Neural cell (in vitro differentiated cells): ENCODE measurements at regions not wholly inside any gene's neighbourhood (a gene's known extent, or its start where the extent isn't known, plus 50 kb on each side); places are given as distances from the start of the nearest gene placed in this dataset.
"Not testable (repeated sequence)": the region's sequence is repeated elsewhere in the genome, so short reads cannot be mapped to it uniquely, and the experiment has no call there.

Experiments used
- H2AFZ ChIP-seq: fragments of 200-600, 300-800 bp; sonication (generic), shearing (Covaris generic); 2 replicates; pipeline ENCODE4 v1.6.0; 2014; ENCODE audit warnings: low read depth, mild to moderate bottlenecking, antibody characterized with exemption, low read length, moderate library complexity
- H3F3A ChIP-seq: fragments of 200-600 bp; shearing (Covaris generic); 2 replicates; pipeline ENCODE4 v1.6.1; 2016; ENCODE audit warnings: mild to moderate bottlenecking, moderate library complexity, mixed read lengths, antibody characterized with exemption, low read length; ENCODE audit not compliant: insufficient read depth, poor library complexity, severe bottlenecking
- H3K27ac ChIP-seq: fragments of 200-600, 300-800 bp; sonication (generic), shearing (Covaris generic); 2 replicates; pipeline ENCODE4 v1.5.1; 2014; ENCODE audit warnings: mild to moderate bottlenecking, low read length, moderate library complexity
- H3K27me3 ChIP-seq: fragments of 300-800, 200-600 bp; sonication (generic), shearing (Covaris generic); 2 replicates; pipeline ENCODE4 v1.6.0; 2014; ENCODE audit warnings: mild to moderate bottlenecking, low read depth, low read length, moderate library complexity; ENCODE audit not compliant: insufficient read depth
- H3K36me3 ChIP-seq: fragments of 300-800, 200-600 bp; sonication (generic), shearing (Covaris generic); 2 replicates; pipeline ENCODE4 v1.5.1; 2014; ENCODE audit warnings: mild to moderate bottlenecking, antibody characterized with exemption, low read length, moderate library complexity; ENCODE audit not compliant: insufficient read depth
- H3K4me2 ChIP-seq: fragments of 300-800, 200-600 bp; sonication (generic), shearing (Covaris generic); 2 replicates; pipeline ENCODE4 v1.6.0; 2014; ENCODE audit warnings: mild to moderate bottlenecking, low read length
- H3K4me3 ChIP-seq: fragments of 300-800, 200-600 bp; sonication (generic), shearing (Covaris generic); 2 replicates; pipeline ENCODE4 v1.5.1; 2014; ENCODE audit warnings: mild to moderate bottlenecking, low read length, moderate library complexity
- H3K79me2 ChIP-seq: fragments of 200-600 bp; shearing (Covaris generic); replicated peaks from 2 replicates; pipeline ENCODE4 v1.6.0; 2014; ENCODE audit warnings: mild to moderate bottlenecking, low read length, moderate library complexity; ENCODE audit not compliant: insufficient read depth
- H3K9ac ChIP-seq: fragments of 300-800, 200-600 bp; sonication (generic), shearing (Covaris generic); 2 replicates; pipeline ENCODE4 v1.6.1; 2016; ENCODE audit warnings: mild to moderate bottlenecking, low read length, mixed read lengths
- H3K9me2 ChIP-seq: fragments of 200-600 bp; shearing (Covaris generic); 2 replicates; pipeline ENCODE4 v1.6.1; 2016; ENCODE audit warnings: mild to moderate bottlenecking, low read length, mixed read lengths; ENCODE audit not compliant: insufficient read depth
- H3K9me3 ChIP-seq: fragments of 200-600, 300-800 bp; sonication (generic), shearing (Covaris generic); 2 replicates; pipeline ENCODE4 v1.6.1; 2016; ENCODE audit warnings: mild to moderate bottlenecking, mixed run types, low read length, moderate library complexity, mixed read lengths
- H4K20me1 ChIP-seq: fragments of 200-600 bp; shearing (Covaris generic); 2 replicates; pipeline ENCODE4 v1.6.1; 2016; ENCODE audit warnings: mild to moderate bottlenecking, mixed run types; ENCODE audit not compliant: insufficient read depth
- EP300 ChIP-seq: fragments of 450-650 bp; conservative IDR thresholded peaks from 2 replicates; pipeline ENCODE4 v1.6.1; 2014; ENCODE audit warnings: antibody characterized with exemption, mild to moderate bottlenecking, moderate library complexity; ENCODE audit not compliant: poor library complexity, severe bottlenecking
- EZH2 ChIP-seq: fragments of 200-600, 300-800 bp; shearing (Covaris generic), sonication (generic); IDR thresholded peaks from 2 replicates; pipeline ENCODE4 v1.6.1; 2014; ENCODE audit warnings: antibody characterized with exemption, low read length, borderline replicate concordance, mild to moderate bottlenecking; ENCODE audit not compliant: insufficient read depth, poor library complexity, severe bottlenecking
- MXI1 ChIP-seq: fragments of 450-650 bp; conservative IDR thresholded peaks from 2 replicates; pipeline ENCODE4 v1.6.1; 2014; ENCODE audit warnings: antibody characterized with exemption, mild to moderate bottlenecking; ENCODE audit not compliant: poor library complexity, severe bottlenecking
- POLR2AphosphoS5 ChIP-seq: IDR thresholded peaks from 2 replicates; pipeline ENCODE4 v1.6.1; 2012
- RAD21 ChIP-seq: fragments of 450-650 bp; conservative IDR thresholded peaks from 2 replicates; pipeline ENCODE4 v1.6.1; 2014; ENCODE audit warnings: antibody characterized with exemption, mild to moderate bottlenecking, moderate library complexity
- SMC3 ChIP-seq: fragments of 450-650 bp; conservative IDR thresholded peaks from 2 replicates; pipeline ENCODE4 v1.6.1; 2014; ENCODE audit warnings: antibody characterized with exemption, mild to moderate bottlenecking, moderate library complexity; ENCODE audit not compliant: poor library complexity
- TAF1 ChIP-seq: IDR thresholded peaks from 2 replicates; pipeline ENCODE4 v1.6.1; 2012; ENCODE audit warnings: low read depth
- TF ChIP-seq, protein P1 (sequence below): IDR thresholded peaks from 2 replicates; pipeline ENCODE4 v1.6.1; 2012; ENCODE audit warnings: borderline replicate concordance
- TF ChIP-seq, protein P2 (sequence below): fragments of 450-650 bp; IDR thresholded peaks from 2 replicates; pipeline ENCODE4 v1.5.1; 2014; ENCODE audit warnings: antibody characterized with exemption, mild to moderate bottlenecking, moderate library complexity; ENCODE audit not compliant: poor library complexity, severe bottlenecking

DNA sequence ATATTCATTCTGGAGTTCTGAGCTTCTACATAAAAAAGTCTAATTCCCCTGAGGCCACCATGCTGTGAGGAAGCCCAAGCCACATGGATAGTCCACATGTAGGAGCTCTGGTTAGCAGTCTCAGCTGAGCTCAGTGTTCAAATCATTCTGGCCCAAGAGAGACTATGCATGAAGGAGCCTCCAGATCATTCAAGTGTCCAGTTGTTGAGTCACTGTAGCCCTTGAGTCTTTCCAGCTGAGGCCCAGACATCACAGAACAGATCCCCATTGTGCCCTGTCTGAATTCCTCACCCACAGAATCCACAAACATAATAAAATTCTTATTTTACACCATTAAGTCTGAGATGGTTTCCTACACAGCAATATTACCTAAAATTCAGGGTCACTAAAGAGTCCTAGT lies 107.0 kb upstream of the NGF start:
- no peaks in the 10 kb centered on the region for H3K27me3 ChIP-seq
- no peak overlapping the region for H3K4me3 ChIP-seq
- TF ChIP-seq, protein P1, sequence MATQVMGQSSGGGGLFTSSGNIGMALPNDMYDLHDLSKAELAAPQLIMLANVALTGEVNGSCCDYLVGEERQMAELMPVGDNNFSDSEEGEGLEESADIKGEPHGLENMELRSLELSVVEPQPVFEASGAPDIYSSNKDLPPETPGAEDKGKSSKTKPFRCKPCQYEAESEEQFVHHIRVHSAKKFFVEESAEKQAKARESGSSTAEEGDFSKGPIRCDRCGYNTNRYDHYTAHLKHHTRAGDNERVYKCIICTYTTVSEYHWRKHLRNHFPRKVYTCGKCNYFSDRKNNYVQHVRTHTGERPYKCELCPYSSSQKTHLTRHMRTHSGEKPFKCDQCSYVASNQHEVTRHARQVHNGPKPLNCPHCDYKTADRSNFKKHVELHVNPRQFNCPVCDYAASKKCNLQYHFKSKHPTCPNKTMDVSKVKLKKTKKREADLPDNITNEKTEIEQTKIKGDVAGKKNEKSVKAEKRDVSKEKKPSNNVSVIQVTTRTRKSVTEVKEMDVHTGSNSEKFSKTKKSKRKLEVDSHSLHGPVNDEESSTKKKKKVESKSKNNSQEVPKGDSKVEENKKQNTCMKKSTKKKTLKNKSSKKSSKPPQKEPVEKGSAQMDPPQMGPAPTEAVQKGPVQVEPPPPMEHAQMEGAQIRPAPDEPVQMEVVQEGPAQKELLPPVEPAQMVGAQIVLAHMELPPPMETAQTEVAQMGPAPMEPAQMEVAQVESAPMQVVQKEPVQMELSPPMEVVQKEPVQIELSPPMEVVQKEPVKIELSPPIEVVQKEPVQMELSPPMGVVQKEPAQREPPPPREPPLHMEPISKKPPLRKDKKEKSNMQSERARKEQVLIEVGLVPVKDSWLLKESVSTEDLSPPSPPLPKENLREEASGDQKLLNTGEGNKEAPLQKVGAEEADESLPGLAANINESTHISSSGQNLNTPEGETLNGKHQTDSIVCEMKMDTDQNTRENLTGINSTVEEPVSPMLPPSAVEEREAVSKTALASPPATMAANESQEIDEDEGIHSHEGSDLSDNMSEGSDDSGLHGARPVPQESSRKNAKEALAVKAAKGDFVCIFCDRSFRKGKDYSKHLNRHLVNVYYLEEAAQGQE = no peak
- TF ChIP-seq TAF1 = no peak
- TF ChIP-seq MXI1 = no peak
- no peak for TF ChIP-seq SMC3
- TF ChIP-seq, protein P2, sequence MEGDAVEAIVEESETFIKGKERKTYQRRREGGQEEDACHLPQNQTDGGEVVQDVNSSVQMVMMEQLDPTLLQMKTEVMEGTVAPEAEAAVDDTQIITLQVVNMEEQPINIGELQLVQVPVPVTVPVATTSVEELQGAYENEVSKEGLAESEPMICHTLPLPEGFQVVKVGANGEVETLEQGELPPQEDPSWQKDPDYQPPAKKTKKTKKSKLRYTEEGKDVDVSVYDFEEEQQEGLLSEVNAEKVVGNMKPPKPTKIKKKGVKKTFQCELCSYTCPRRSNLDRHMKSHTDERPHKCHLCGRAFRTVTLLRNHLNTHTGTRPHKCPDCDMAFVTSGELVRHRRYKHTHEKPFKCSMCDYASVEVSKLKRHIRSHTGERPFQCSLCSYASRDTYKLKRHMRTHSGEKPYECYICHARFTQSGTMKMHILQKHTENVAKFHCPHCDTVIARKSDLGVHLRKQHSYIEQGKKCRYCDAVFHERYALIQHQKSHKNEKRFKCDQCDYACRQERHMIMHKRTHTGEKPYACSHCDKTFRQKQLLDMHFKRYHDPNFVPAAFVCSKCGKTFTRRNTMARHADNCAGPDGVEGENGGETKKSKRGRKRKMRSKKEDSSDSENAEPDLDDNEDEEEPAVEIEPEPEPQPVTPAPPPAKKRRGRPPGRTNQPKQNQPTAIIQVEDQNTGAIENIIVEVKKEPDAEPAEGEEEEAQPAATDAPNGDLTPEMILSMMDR = no peak
- TF ChIP-seq RAD21 = no peak
- TF ChIP-seq POLR2AphosphoS5 = no peak

DNA sequence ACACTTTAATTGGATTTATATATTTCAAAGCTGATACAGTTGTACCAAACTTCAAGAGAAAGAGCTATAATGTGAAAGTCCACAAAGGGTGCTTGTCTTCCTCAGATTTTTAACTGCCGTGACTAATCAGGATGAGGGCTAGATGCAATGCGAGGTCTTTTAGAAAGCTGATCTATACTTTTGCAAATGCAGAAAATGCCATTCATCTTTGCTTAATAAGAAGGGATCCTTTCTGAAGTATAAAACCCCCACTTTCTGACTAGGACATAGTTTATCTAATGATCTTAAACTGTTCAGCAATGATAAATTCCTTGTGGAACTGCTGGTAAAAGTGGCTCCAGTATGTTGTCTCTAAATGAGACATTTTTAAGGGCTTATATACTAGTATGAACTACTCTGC lies 102.7 kb upstream of the NGF start:
- Histone ChIP-seq H3K27me3 (no peaks in the 10 kb centered on the region), H3K4me2 (no peak overlapping the region), H4K20me1 (no peaks in the 10 kb centered on the region), H3K79me2 (no peaks in the 10 kb centered on the region), H3K9me3 (no peaks in the 10 kb centered on the region), H3K27ac (no peak overlapping the region), H3K4me3 (no peak overlapping the region), H2AFZ (no peak overlapping the region), H3K9ac (no peak overlapping the region), H3K9me2 (no peaks in the 10 kb centered on the region), H3F3A (no peaks in the 10 kb centered on the region), H3K36me3 (no peaks in the 10 kb centered on the region)
- TF ChIP-seq EZH2 (no peak), RAD21 (no peak), MXI1 (no peak), EP300 (no peak), POLR2AphosphoS5 (no peak), SMC3 (no peak), TAF1 (no peak)
- TF ChIP-seq, protein P2 = no peak
- TF ChIP-seq, protein P1 = no peak

More for the DNA sequence above, 107.0 kb upstream of the NGF start:
- H3K36me3 ChIP-seq = no peaks in the 10 kb centered on the region
- H3F3A ChIP-seq = no peaks in the 10 kb centered on the region
- H3K4me2 ChIP-seq = no peak overlapping the region
- H4K20me1 ChIP-seq = no peaks in the 10 kb centered on the region
- H3K9me2 ChIP-seq = no peaks in the 10 kb centered on the region
- H3K9me3 ChIP-seq = no peaks in the 10 kb centered on the region
- H3K79me2 ChIP-seq = no peaks in the 10 kb centered on the region
- no peak overlapping the region for H3K9ac ChIP-seq
- H3K27ac ChIP-seq = no peak overlapping the region
- H2AFZ ChIP-seq = no peak overlapping the region

DNA sequence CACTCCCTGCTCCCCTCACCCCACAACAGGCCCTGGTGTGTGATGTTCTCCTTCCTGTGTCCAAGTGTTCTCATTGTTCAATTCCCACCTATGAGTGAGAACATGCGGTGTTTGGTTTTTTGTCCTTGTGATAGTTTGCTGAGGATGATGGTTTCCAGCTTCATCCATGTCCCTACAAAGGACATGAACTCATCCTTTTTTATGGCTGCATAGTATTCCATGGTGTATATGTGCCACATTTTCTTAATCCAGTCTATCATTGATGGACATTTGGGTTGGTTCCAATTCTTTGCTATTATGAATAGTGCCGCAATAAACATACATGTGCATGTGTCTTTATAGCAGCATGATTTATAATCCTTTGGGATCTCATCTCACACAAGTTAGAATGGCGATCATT lies 101.5 kb upstream of the NGF start:
- H3K9me2 ChIP-seq, H3F3A ChIP-seq, H3K4me2 ChIP-seq, H3K9ac ChIP-seq, H3K79me2 ChIP-seq, H4K20me1 ChIP-seq, H2AFZ ChIP-seq, H3K27ac ChIP-seq, H3K9me3 ChIP-seq, H3K27me3 ChIP-seq, H3K36me3 ChIP-seq, H3K4me3 ChIP-seq: not testable (repeated sequence)
